ENCODE measurements at regions not wholly inside any gene's neighbourhood (a gene's known extent, or its start where the extent isn't known, plus 50 kb on each side); places are given as distances from the start of the nearest gene placed in this dataset.

DNA sequence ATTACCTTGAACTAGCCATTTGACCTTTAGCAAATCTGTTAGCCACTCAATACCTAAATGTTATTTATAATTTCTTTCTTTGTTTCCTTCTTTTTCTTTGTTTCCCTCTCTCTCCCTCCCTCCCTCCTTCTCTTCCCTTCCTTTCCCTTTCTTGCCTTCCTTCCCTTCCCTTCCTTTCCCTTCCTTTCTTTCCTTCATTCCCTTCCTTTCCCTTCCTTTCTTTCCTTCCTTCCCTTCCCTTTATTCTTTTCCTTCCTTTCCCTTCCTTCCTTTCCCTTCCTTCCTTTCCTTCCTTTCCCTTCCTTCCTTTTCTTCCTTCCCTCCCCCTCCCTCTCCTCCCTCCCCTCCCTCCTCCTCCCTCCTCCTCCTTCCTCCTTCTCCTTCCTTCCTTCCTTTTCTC, 75.7 kb upstream of the KCNA4 start:
- TF ChIP-seq ARNTL (CRISPR knock-in tag; IDR thresholded peaks at IDR 0.05; ENCODE audit: borderline replicate concordance, low read depth) (no peak), ISL1 (CRISPR knock-in tag; IDR thresholded peaks at IDR 0.05) (no peak), RARB (CRISPR knock-in tag; IDR thresholded peaks at IDR 0.05) (no peak), GLIS3 (CRISPR knock-in tag; IDR thresholded peaks at IDR 0.05) (no peak), ZC3H10 (CRISPR knock-in tag; IDR thresholded peaks at IDR 0.05) (no peak), OSR1 (CRISPR knock-in tag; IDR thresholded peaks at IDR 0.05) (no peak), ZNF70 (CRISPR knock-in tag; IDR thresholded peaks at IDR 0.05) (no peak), ZFP30 (CRISPR knock-in tag; IDR thresholded peaks at IDR 0.05) (no peak), ESRRG (CRISPR knock-in tag; IDR thresholded peaks at IDR 0.05) (no peak), ZNF565 (CRISPR knock-in tag; conservative IDR thresholded peaks at IDR 0.05; ENCODE audit: low read depth) (no peak), TCF4 (CRISPR knock-in tag; IDR thresholded peaks at IDR 0.05; ENCODE audit: borderline replicate concordance) (no peak)
- TF ChIP-seq, protein P1, sequence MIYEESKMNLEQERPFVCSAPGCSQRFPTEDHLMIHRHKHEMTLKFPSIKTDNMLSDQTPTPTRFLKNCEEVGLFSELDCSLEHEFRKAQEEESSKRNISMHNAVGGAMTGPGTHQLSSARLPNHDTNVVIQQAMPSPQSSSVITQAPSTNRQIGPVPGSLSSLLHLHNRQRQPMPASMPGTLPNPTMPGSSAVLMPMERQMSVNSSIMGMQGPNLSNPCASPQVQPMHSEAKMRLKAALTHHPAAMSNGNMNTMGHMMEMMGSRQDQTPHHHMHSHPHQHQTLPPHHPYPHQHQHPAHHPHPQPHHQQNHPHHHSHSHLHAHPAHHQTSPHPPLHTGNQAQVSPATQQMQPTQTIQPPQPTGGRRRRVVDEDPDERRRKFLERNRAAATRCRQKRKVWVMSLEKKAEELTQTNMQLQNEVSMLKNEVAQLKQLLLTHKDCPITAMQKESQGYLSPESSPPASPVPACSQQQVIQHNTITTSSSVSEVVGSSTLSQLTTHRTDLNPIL (CRISPR knock-in tag; IDR thresholded peaks at IDR 0.05; ENCODE audit: low read depth), result no peak
- TF ChIP-seq, protein P2, sequence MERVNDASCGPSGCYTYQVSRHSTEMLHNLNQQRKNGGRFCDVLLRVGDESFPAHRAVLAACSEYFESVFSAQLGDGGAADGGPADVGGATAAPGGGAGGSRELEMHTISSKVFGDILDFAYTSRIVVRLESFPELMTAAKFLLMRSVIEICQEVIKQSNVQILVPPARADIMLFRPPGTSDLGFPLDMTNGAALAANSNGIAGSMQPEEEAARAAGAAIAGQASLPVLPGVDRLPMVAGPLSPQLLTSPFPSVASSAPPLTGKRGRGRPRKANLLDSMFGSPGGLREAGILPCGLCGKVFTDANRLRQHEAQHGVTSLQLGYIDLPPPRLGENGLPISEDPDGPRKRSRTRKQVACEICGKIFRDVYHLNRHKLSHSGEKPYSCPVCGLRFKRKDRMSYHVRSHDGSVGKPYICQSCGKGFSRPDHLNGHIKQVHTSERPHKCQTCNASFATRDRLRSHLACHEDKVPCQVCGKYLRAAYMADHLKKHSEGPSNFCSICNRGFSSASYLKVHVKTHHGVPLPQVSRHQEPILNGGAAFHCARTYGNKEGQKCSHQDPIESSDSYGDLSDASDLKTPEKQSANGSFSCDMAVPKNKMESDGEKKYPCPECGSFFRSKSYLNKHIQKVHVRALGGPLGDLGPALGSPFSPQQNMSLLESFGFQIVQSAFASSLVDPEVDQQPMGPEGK (CRISPR knock-in tag; IDR thresholded peaks at IDR 0.05; ENCODE audit: borderline replicate concordance), result no peak
- TF ChIP-seq, protein P3, sequence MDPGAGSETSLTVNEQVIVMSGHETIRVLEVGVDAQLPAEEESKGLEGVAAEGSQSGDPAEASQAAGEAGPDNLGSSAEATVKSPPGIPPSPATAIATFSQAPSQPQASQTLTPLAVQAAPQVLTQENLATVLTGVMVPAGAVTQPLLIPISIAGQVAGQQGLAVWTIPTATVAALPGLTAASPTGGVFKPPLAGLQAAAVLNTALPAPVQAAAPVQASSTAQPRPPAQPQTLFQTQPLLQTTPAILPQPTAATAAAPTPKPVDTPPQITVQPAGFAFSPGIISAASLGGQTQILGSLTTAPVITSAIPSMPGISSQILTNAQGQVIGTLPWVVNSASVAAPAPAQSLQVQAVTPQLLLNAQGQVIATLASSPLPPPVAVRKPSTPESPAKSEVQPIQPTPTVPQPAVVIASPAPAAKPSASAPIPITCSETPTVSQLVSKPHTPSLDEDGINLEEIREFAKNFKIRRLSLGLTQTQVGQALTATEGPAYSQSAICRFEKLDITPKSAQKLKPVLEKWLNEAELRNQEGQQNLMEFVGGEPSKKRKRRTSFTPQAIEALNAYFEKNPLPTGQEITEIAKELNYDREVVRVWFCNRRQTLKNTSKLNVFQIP (CRISPR knock-in tag; IDR thresholded peaks at IDR 0.05; ENCODE audit: borderline replicate concordance, low read depth), result no peak

All from SK-N-SH treated with all-trans-retinoic acid at 6 μM for 48 hours (cell line).